Right ventricle myocardium inferior (tissue), 1 donor: ENCODE measurements at regions not wholly inside any gene's neighbourhood (a gene's known extent, or its start where the extent isn't known, plus 50 kb on each side); places are given as distances from the start of the nearest gene placed in this dataset.
"Not testable (repeated sequence)": the region's sequence is repeated elsewhere in the genome, so short reads cannot be mapped to it uniquely, and the experiment has no call there.

Experiments used
- ATAC-seq: fragments of 200-7000 bp; cut with Tn5 transposase; one replicate; pipeline ENCODE4 v1.9.1; 2020; ENCODE audit warnings: mild to moderate bottlenecking, moderate library complexity
- DNase-seq: peaks from one replicate; pipeline ENCODE4 v3.0.0; 2021; ENCODE audit errors: missing footprints
- intact Hi-C: fragments of 100-400 bp; cut with DNase I; formaldehyde crosslinking; loops from one replicate; pipeline ENCODE4 v1.11.0; 2022
- donor health status: DM: no; HTN: yes; CAD: no; lungs with severe emphysema.

GRCh38 chr1:236343246-236343870, 50.7 kb upstream of the EDARADD start:
- intact Hi-C loops = no loop called here
- ATAC-seq (peak; percentile 75), DNase-seq (no peak)

GRCh38 chr1:236342403-236343245, 51.5 kb upstream of the EDARADD start:
- intact Hi-C loops = no loop called here
- DNase-seq (no peak), ATAC-seq (no peak)

- no peak for ATAC-seq
- intact Hi-C loops = no loop called here
- no peak for DNase-seq
These were observed 52.8 kb upstream of the EDARADD start for GRCh38 chr1:236341298-236341697.

- DNase-seq = no peak
- intact Hi-C loops = no loop called here
- no peak for ATAC-seq
These were observed 56.0 kb upstream of the EDARADD start for GRCh38 chr1:236338096-236338495.

- intact Hi-C loops = no loop called here
- DNase-seq = no peak
- no peak for ATAC-seq
These were observed 54.3 kb upstream of the ERO1B start for GRCh38 chr1:236336084-236336483.

GRCh38 chr1:236335633-236336032, 53.9 kb upstream of the ERO1B start:
- ATAC-seq, DNase-seq, intact Hi-C loops: not testable (repeated sequence)

GRCh38 chr1:236334893-236335545, 53.3 kb upstream of the ERO1B start:
- DNase-seq (no peak), ATAC-seq (no peak)
- intact Hi-C loops = no loop called here

- ATAC-seq = no peak
- intact Hi-C loops = no loop called here
- DNase-seq = no peak
These were observed 50.5 kb upstream of the ERO1B start for GRCh38 chr1:236332092-236332758.
